G401.6 (cell line): ENCODE measurements at regions not wholly inside any gene's neighbourhood (a gene's known extent, or its start where the extent isn't known, plus 50 kb on each side); places are given as distances from the start of the nearest gene placed in this dataset.
"Not testable (repeated sequence)": the region's sequence is repeated elsewhere in the genome, so short reads cannot be mapped to it uniquely, and the experiment has no call there.

ENCODE experiments used
- FAIRE-seq: peaks from 2 replicates; lab custom pipeline; 2012; peaks lifted over from hg19 to GRCh38; lab: Jason Lieb, UNC

- FAIRE-seq: not testable (repeated sequence)
These were observed 146.8 kb upstream of the ROPN1B start for GRCh38 chr3:125822175-125822574.

- not testable (repeated sequence) for FAIRE-seq
These were observed 137.8 kb upstream of the ROPN1B start for GRCh38 chr3:125831005-125831750.

GRCh38 chr3:125835562-125835961 lies 133.4 kb upstream of the ROPN1B start:
- FAIRE-seq: not testable (repeated sequence)

- FAIRE-seq: not testable (repeated sequence)
These were observed 132.9 kb upstream of the ROPN1B start for GRCh38 chr3:125836011-125836551.

- not testable (repeated sequence) for FAIRE-seq
These were observed 132.2 kb upstream of the ROPN1B start for GRCh38 chr3:125836786-125837185.

- FAIRE-seq: not testable (repeated sequence)
These were observed 130.1 kb upstream of the ROPN1B start for GRCh38 chr3:125838857-125839256.

GRCh38 chr3:125840465-125840864 lies 128.5 kb upstream of the ROPN1B start:
- FAIRE-seq: not testable (repeated sequence)

GRCh38 chr3:125847966-125848365 lies 121.0 kb upstream of the ROPN1B start:
- FAIRE-seq: not testable (repeated sequence)

GRCh38 chr3:125855006-125855405 lies 114.0 kb upstream of the ROPN1B start:
- FAIRE-seq: not testable (repeated sequence)

- FAIRE-seq: not testable (repeated sequence)
These were observed 108.4 kb upstream of the ROPN1B start for GRCh38 chr3:125860547-125860946.

- FAIRE-seq: not testable (repeated sequence)
These were observed 106.1 kb upstream of the ROPN1B start for GRCh38 chr3:125862841-125863254.

GRCh38 chr3:125864532-125864931 lies 104.4 kb upstream of the ROPN1B start:
- not testable (repeated sequence) for FAIRE-seq

GRCh38 chr3:125886006-125886405 lies 83.0 kb upstream of the ROPN1B start:
- FAIRE-seq: not testable (repeated sequence)

GRCh38 chr3:125899181-125899580 lies 69.8 kb upstream of the ROPN1B start:
- FAIRE-seq: not testable (repeated sequence)

- not testable (repeated sequence) for FAIRE-seq
These were observed 67.5 kb upstream of the ROPN1B start for GRCh38 chr3:125901473-125901872.

- not testable (repeated sequence) for FAIRE-seq
These were observed 65.1 kb upstream of the ROPN1B start for GRCh38 chr3:125903780-125904455.

- not testable (repeated sequence) for FAIRE-seq
These were observed 61.7 kb upstream of the ROPN1B start for GRCh38 chr3:125907279-125907678.

GRCh38 chr3:125910851-125911250 lies 58.1 kb upstream of the ROPN1B start:
- not testable (repeated sequence) for FAIRE-seq

GRCh38 chr3:125914608-125915436 lies 54.2 kb upstream of the ROPN1B start:
- not testable (repeated sequence) for FAIRE-seq

- not testable (repeated sequence) for FAIRE-seq
These were observed 53.6 kb upstream of the ROPN1B start for GRCh38 chr3:125915437-125915787.

GRCh38 chr3:125915792-125916375 lies 53.1 kb upstream of the ROPN1B start:
- peak; percentile 99 for FAIRE-seq
